GM12878 (cell line): ENCODE measurements at regions not wholly inside any gene's neighbourhood (a gene's known extent, or its start where the extent isn't known, plus 50 kb on each side); places are given as distances from the start of the nearest gene placed in this dataset.

Source experiments
- ATAC-seq: fragments of 200-7000 bp; cut with Tn5 transposase; 3 replicates; pipeline ENCODE4 v1.9.1; 2020; ENCODE audit warnings: mild to moderate bottlenecking, moderate library complexity
- BruUV-seq: library from RNA; stranded (reverse); fragments of 400-500 nt; replicated peaks from 2 replicates; lab custom pipeline; 2021; lab: Mats Ljungman, UMichigan
- CTCF ChIA-PET: fragments of 300-600 bp; sonication (Branson Sonifier 250); formaldehyde crosslinking; extraction: SDS; loops from one replicate; lab custom pipeline; 2021; ENCODE audit warnings: inconsistent platforms; lab: Yijun Ruan, JAX
- POLR2A ChIA-PET: fragments of 350-600 bp; formaldehyde crosslinking; extraction: SDS; loops from one replicate; lab custom pipeline; 2021; ENCODE audit warnings: inconsistent platforms; lab: Charles Lee
- RAD21 ChIA-PET: fragments of 300-600 bp; sonication (Branson Sonifier 250); formaldehyde crosslinking; loops from one replicate; lab custom pipeline; 2023; ENCODE audit warnings: antibody characterized with exemption; ENCODE audit not compliant: unreplicated experiment; lab: Charles Lee
- SMC1A ChIA-PET: fragments of 300-600 bp; sonication (Branson Sonifier 250); formaldehyde crosslinking; loops from one replicate; lab custom pipeline; 2023; ENCODE audit not compliant: unreplicated experiment, uncharacterized antibody; lab: Charles Lee
- DNase-seq: peaks from one replicate; pipeline ENCODE4 v3.0.0-alpha.2; 2011; ENCODE audit warnings: low read depth, low spot score
- FAIRE-seq: peaks from 3 replicates; lab custom pipeline; 2011; peaks lifted over from hg19 to GRCh38; lab: Jason Lieb, UNC
- H2AFZ ChIP-seq: 2 replicates; pipeline ENCODE4 v1.6.0; 2011; ENCODE audit warnings: low read depth, low read length, control low read depth; ENCODE audit not compliant: control insufficient read depth
- H3K27ac ChIP-seq: 2 replicates; pipeline ENCODE4 v1.5.1; 2011; ENCODE audit warnings: control low read depth; ENCODE audit not compliant: control insufficient read depth, insufficient read depth
- H3K27me3 ChIP-seq, 2 experiments: replicated peaks in 1 of 2; 2 replicates each; pipeline versions ENCODE4 v1.6.0 to v1.6.1; 2011; ENCODE audit warnings: low read length in 1 of 2; ENCODE audit not compliant: control insufficient read depth in 2 of 2, insufficient read depth in 2 of 2
- H3K36me3 ChIP-seq, 2 experiments: 2 replicates each; pipeline ENCODE4 v1.5.1; 2011; ENCODE audit warnings: low read length in 1 of 2; ENCODE audit not compliant: control insufficient read depth in 2 of 2, insufficient read depth in 2 of 2
- H3K4me1 ChIP-seq: 2 replicates; pipeline ENCODE4 v1.6.1; 2011; ENCODE audit warnings: mild to moderate bottlenecking, low read length, moderate library complexity, mixed read lengths; ENCODE audit not compliant: control insufficient read depth, insufficient read depth
- H3K4me2 ChIP-seq: 2 replicates; pipeline ENCODE4 v1.6.0; 2011; ENCODE audit warnings: control low read depth; ENCODE audit not compliant: control insufficient read depth, insufficient read depth
- H3K4me3 ChIP-seq: fragments of 200-600 bp; sonication (generic); 2 replicates; pipeline ENCODE4 v1.5.1; 2016
- H3K79me2 ChIP-seq: 2 replicates; pipeline ENCODE4 v1.6.0; 2011; ENCODE audit warnings: low read length; ENCODE audit not compliant: control insufficient read depth, insufficient read depth
- H3K9ac ChIP-seq: 2 replicates; pipeline ENCODE4 v1.8.0; 2011; ENCODE audit warnings: low read length, control low read depth, mixed read lengths; ENCODE audit not compliant: control insufficient read depth, insufficient read depth
- H3K9me3 ChIP-seq: replicated peaks from 3 replicates; pipeline ENCODE4 v1.5.1; 2011; ENCODE audit warnings: mild to moderate bottlenecking, low read length; ENCODE audit not compliant: control insufficient read depth, insufficient read depth
- H4K20me1 ChIP-seq: 2 replicates; pipeline ENCODE4 v1.6.0; 2011; ENCODE audit not compliant: control insufficient read depth, insufficient read depth
- BCL11A ChIP-seq: IDR thresholded peaks from 2 replicates; pipeline ENCODE4 v1.6.1; 2011; ENCODE audit warnings: low read depth, low read length
- BCL3 ChIP-seq: IDR thresholded peaks from 2 replicates; pipeline ENCODE4 v1.6.1; 2011; ENCODE audit warnings: borderline replicate concordance, low read depth, mild to moderate bottlenecking, moderate library complexity, low read length; ENCODE audit not compliant: insufficient read depth, poor library complexity, severe bottlenecking
- BRCA1 ChIP-seq: IDR thresholded peaks from 2 replicates; pipeline ENCODE4 v1.6.1; 2011; ENCODE audit warnings: low read depth, low read length, improper control_type of control experiment
- CBX5 ChIP-seq: sonication (generic); IDR thresholded peaks from 2 replicates; pipeline ENCODE4 v1.6.1; 2016; ENCODE audit warnings: low read depth, moderate library complexity, mild to moderate bottlenecking, inconsistent platforms
- EGR1 ChIP-seq, 2 experiments: IDR thresholded peaks; 1 replicate in 1 of 2; 2 replicates in 1 of 2; pipeline ENCODE4 v1.6.1; 2011 to 2012; ENCODE audit warnings: low read depth in 2 of 2, low read length in 2 of 2, borderline replicate concordance in 1 of 2, mild to moderate bottlenecking in 1 of 2, moderate library complexity in 1 of 2
- PBX3 ChIP-seq: IDR thresholded peaks from 2 replicates; pipeline ENCODE4 v1.6.1; 2011; ENCODE audit warnings: mild to moderate bottlenecking, low read depth, low read length, moderate library complexity; ENCODE audit not compliant: insufficient replicate concordance
- PKNOX1 ChIP-seq: fragments of 450-650 bp; IDR thresholded peaks from 2 replicates; pipeline ENCODE4 v1.6.1; 2016; ENCODE audit warnings: mild to moderate bottlenecking
- RELA ChIP-seq: fragments of 450-650 bp; IDR thresholded peaks from 2 replicates; pipeline ENCODE4 v1.8.0; 2014; ENCODE audit warnings: borderline replicate concordance; ENCODE audit not compliant: partially characterized antibody
- RFX5 ChIP-seq: IDR thresholded peaks from 2 replicates; pipeline ENCODE4 v1.6.1; 2011; ENCODE audit warnings: low read depth, low read length, improper control_type of control experiment
- SREBF1 ChIP-seq: IDR thresholded peaks from 2 replicates; pipeline ENCODE4 v1.6.1; 2012; ENCODE audit warnings: mild to moderate bottlenecking, low read length
- SUPT20H ChIP-seq: IDR thresholded peaks from 2 replicates; pipeline ENCODE4 v1.6.1; 2011; ENCODE audit warnings: low read depth, mild to moderate bottlenecking, low read length, moderate library complexity, borderline replicate concordance; ENCODE audit not compliant: control insufficient read depth
- TCF7 ChIP-seq: IDR thresholded peaks from 2 replicates; pipeline ENCODE4 v1.6.1; 2014; ENCODE audit warnings: antibody characterized with exemption, borderline replicate concordance
- WGBS: methylation state at CpG from one replicate; pipeline ENCODE4 v1.1.6; 2016; ENCODE audit warnings: low lambda C conversion rate; ENCODE audit not compliant: insufficient replicate concordance, insufficient coverage; ENCODE audit errors: missing lambda C conversion rate; 5-methylcytosine and 5-hydroxymethylcytosine counted together
- in situ Hi-C: fragments of 300-500 bp; cut with MboI; formaldehyde crosslinking; loops from 9 replicates; pipeline ENCODE4 v1.14.3; 2018; ENCODE audit warnings: mixed read lengths
- intact Hi-C: fragments of 100-400 bp; cut with micrococcal nuclease; formaldehyde crosslinking; loops from one replicate; pipeline ENCODE4 v1.14.2; 2022; ENCODE audit not compliant: unreplicated experiment

- POLR2A ChIA-PET, result no interaction called here
- H3K9ac ChIP-seq, result no peak overlapping the region
- no peak overlapping the region for H3K27ac ChIP-seq
- no peaks in the 10 kb centered on the region for H4K20me1 ChIP-seq
- H3K4me3 ChIP-seq, result no peak overlapping the region
- no peak overlapping the region for H2AFZ ChIP-seq
- H3K27me3 ChIP-seq, result no peaks in the 10 kb centered on the region
- DNase-seq (no peak), FAIRE-seq (no peak), ATAC-seq (no peak)
- H3K4me1 ChIP-seq, result peaks cover 12% of the 10 kb centered on the region
- no peaks in the 10 kb centered on the region for H3K36me3 ChIP-seq
- in situ Hi-C loops, result no loop called here
- H3K79me2 ChIP-seq, result no peaks in the 10 kb centered on the region
- H3K4me2 ChIP-seq, result no peak overlapping the region
- CTCF ChIA-PET, result interaction anchor here (0.8 to 1.0 kb wide), 2 partner anchors 8 to 9 kb away, joined by 3 read pairs; no protein-coding TSS in a partner anchor
- BruUV-seq, result no TSS peak
- no peaks in the 10 kb centered on the region; the same call in 2 of the 3 replicates for H3K9me3 ChIP-seq
- RAD21 ChIA-PET, result interaction anchor here (1.0 kb wide), 1 partner anchor 11 kb away, joined by 3 read pairs; no protein-coding TSS in a partner anchor
- intact Hi-C loops, result no loop called here
- 100% methylated on average over 1 of the region's 1 CpG for WGBS
- TF ChIP-seq TCF7 (no peak), BRCA1 (no peak), BCL11A (no peak), PBX3 (no peak)
- SMC1A ChIA-PET, result interaction anchor here (0.8 to 2.5 kb wide), 2 partner anchors 10 to 102 kb away, joined by 3 to 11 read pairs; no protein-coding TSS in a partner anchor
Measured at GRCh38 chr6:144664947-144665346, 379.8 kb downstream of the UTRN start.

DNA sequence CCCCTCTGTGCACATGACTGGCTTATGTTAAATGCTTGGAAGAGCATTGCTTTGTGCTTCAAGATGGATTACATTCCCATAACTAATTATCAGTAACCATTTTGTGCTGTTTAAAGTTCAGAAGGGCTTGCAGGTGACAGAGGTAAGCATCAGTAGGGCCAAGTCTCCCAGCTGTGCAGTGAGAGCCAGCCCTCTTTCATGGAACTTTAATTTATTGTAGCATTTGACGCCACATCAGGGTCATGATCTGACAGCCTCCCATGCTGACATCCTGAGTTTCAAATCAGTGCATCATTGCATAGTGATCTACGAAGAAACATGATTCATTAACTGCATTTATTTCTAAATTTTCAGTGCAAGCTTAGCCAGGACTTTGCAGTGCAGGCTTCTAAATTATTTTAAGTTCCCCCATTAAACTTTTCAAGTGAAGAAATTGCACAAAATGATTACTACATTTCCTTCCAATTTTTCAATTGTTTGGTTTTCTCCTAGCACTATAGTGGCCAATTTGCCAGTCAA lies 380.9 kb downstream of the UTRN start:
- ChIA-PET SMC1A (no interaction called here), CTCF (no interaction called here), RAD21 (no interaction called here), POLR2A (no interaction called here)
- no peaks in the 10 kb centered on the region; the same call in 2 of the 3 replicates for H3K9me3 ChIP-seq
- H2AFZ ChIP-seq, result no peak overlapping the region
- WGBS, result 98% methylated on average over 2 of the region's 2 CpGs
- BruUV-seq, result no TSS peak
- H3K4me3 ChIP-seq, result no peak overlapping the region
- H3K27ac ChIP-seq, result no peak overlapping the region
- H3K9ac ChIP-seq, result no peak overlapping the region
- no peaks in the 10 kb centered on the region for H3K79me2 ChIP-seq
- no peak overlapping the region for H3K4me2 ChIP-seq
- H3K36me3 ChIP-seq, result no peaks in the 10 kb centered on the region
- H3K27me3 ChIP-seq, result no peaks in the 10 kb centered on the region
- DNase-seq, result no peak
- peak; percentile 7 for FAIRE-seq
- intact Hi-C loops (no loop called here), in situ Hi-C loops (no loop called here)
- no peaks in the 10 kb centered on the region for H4K20me1 ChIP-seq
- H3K4me1 ChIP-seq, result peaks cover 12% of the 10 kb centered on the region
- no peak for ATAC-seq
- no peak for TF ChIP-seq EGR1 (IDR thresholded peaks at IDR 0.05; ENCODE audit: borderline replicate concordance in 1 of 2, low read depth in 2 of 2, low read length in 2 of 2)
- TF ChIP-seq RFX5, result no peak
- no peak for TF ChIP-seq CBX5
- no peak for TF ChIP-seq SREBF1
- TF ChIP-seq SUPT20H, result no peak
- TF ChIP-seq PKNOX1, result no peak
- TF ChIP-seq BCL3, result no peak
- TF ChIP-seq RELA, result no peak
